Glutamatergic neuron (in vitro differentiated cells): ENCODE measurements at regions not wholly inside any gene's neighbourhood (a gene's known extent, or its start where the extent isn't known, plus 50 kb on each side); places are given as distances from the start of the nearest gene placed in this dataset.

ENCODE experiments used
- DNase-seq: peaks from one replicate; pipeline ENCODE4 v3.0.0; 2022
- H3K27ac Mint-ChIP-seq: one replicate; pipeline ENCODE4 v1.8.0; 2020; ENCODE audit warnings: mild to moderate bottlenecking, mixed read lengths, inconsistent platforms; ENCODE audit not compliant: unreplicated experiment
- H3K27me3 Mint-ChIP-seq: one replicate; pipeline ENCODE4 v1.8.0; 2020; ENCODE audit warnings: mild to moderate bottlenecking, moderate library complexity, mixed read lengths, inconsistent platforms; ENCODE audit not compliant: unreplicated experiment
- H3K36me3 Mint-ChIP-seq: one replicate; pipeline ENCODE4 v1.8.0; 2020; ENCODE audit warnings: mild to moderate bottlenecking, mixed read lengths, inconsistent platforms; ENCODE audit not compliant: unreplicated experiment
- H3K4me1 Mint-ChIP-seq: one replicate; pipeline ENCODE4 v1.8.0; 2020; ENCODE audit warnings: mild to moderate bottlenecking, low read depth, mixed read lengths, inconsistent platforms; ENCODE audit not compliant: unreplicated experiment
- H3K4me3 Mint-ChIP-seq: one replicate; pipeline ENCODE4 v1.8.0; 2020; ENCODE audit warnings: mild to moderate bottlenecking, mixed read lengths, inconsistent platforms; ENCODE audit not compliant: unreplicated experiment
- H3K9me3 Mint-ChIP-seq: one replicate; pipeline ENCODE4 v1.8.0; 2020; ENCODE audit warnings: mild to moderate bottlenecking, moderate library complexity, mixed read lengths, inconsistent platforms; ENCODE audit not compliant: unreplicated experiment
- TF ChIP-seq, protein P1 (sequence below): fragments of 200-600 bp; sonication (generic); IDR thresholded peaks from one replicate; pipeline ENCODE4 v1.5.0; 2021; ENCODE audit not compliant: partially characterized antibody, unreplicated experiment

DNA sequence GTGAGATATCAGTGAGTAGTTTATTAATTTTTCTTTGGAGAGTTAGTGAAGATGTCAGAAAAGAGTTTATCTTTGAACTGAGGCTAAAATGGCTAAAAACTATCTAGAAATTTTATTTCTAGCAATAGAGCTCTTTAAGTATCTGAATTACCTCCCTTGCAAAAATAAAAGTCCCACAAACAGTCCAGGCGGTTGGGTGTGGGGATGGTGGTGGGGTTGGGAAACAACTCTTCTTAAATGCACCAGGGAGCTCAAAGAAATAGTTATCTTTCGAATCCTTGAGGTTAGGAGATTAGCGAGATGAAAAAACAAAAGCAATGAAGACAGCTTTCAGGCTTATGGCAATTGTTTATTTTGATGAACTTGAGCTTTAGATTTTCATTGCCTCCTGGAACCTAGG, 1299.1 kb upstream of the ADGRB3 start:
- TF ChIP-seq, protein P1, sequence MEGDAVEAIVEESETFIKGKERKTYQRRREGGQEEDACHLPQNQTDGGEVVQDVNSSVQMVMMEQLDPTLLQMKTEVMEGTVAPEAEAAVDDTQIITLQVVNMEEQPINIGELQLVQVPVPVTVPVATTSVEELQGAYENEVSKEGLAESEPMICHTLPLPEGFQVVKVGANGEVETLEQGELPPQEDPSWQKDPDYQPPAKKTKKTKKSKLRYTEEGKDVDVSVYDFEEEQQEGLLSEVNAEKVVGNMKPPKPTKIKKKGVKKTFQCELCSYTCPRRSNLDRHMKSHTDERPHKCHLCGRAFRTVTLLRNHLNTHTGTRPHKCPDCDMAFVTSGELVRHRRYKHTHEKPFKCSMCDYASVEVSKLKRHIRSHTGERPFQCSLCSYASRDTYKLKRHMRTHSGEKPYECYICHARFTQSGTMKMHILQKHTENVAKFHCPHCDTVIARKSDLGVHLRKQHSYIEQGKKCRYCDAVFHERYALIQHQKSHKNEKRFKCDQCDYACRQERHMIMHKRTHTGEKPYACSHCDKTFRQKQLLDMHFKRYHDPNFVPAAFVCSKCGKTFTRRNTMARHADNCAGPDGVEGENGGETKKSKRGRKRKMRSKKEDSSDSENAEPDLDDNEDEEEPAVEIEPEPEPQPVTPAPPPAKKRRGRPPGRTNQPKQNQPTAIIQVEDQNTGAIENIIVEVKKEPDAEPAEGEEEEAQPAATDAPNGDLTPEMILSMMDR, result no peak
- no peak for DNase-seq
- H3K36me3 Mint-ChIP-seq, result no peaks in the 10 kb centered on the region
- H3K9me3 Mint-ChIP-seq, result no peaks in the 10 kb centered on the region
- no peak overlapping the region for H3K27ac Mint-ChIP-seq
- H3K4me1 Mint-ChIP-seq, result no peaks in the 10 kb centered on the region
- no peaks in the 10 kb centered on the region for H3K27me3 Mint-ChIP-seq
- H3K4me3 Mint-ChIP-seq, result no peak overlapping the region

DNA sequence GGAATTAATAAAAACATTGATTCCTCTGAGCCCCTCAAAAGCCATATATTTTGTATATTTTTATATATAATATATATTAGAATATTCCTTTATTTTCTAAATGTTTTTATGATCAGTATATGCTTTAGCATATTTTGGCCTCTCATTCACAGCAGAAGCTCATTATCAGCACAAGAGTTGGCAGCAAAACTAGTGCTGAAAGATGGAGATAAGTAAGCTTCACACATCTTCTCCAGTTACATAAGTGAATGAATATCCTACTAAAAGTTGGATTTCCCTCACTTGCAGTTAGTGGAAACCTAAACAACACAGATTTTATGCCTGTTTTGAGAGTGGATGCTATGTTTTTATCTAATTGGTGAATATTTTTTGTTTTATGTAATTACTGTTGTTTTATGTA, 1303.8 kb upstream of the ADGRB3 start:
- no peak for DNase-seq
- TF ChIP-seq, protein P1, result no peak
- Mint-ChIP-seq H3K9me3 (no peaks in the 10 kb centered on the region), H3K36me3 (no peaks in the 10 kb centered on the region), H3K4me1 (no peaks in the 10 kb centered on the region), H3K4me3 (no peak overlapping the region), H3K27ac (no peak overlapping the region), H3K27me3 (no peaks in the 10 kb centered on the region)

DNA sequence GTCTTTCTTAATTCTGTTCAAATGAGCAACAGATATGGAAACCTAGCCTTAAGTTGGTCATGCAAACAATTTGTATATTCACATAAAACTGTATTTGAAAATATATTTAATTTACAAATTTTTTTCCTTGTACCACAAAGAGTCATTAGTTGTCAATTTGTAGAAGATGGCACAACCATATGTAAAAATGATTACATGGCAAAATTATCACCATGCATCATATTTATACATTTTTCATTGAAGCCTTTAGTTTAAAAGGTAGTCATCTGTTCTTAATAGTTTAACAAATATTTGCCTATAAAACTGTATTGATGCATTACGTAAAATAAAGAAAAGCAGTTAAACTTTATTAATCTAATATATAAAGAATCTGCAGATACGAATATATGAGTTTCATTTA, 1306.8 kb upstream of the ADGRB3 start:
- no peak overlapping the region for H3K4me3 Mint-ChIP-seq
- TF ChIP-seq, protein P1, result no peak
- H3K9me3 Mint-ChIP-seq, result no peaks in the 10 kb centered on the region
- no peaks in the 10 kb centered on the region for H3K36me3 Mint-ChIP-seq
- no peaks in the 10 kb centered on the region for H3K27me3 Mint-ChIP-seq
- no peaks in the 10 kb centered on the region for H3K4me1 Mint-ChIP-seq
- no peak for DNase-seq
- no peak overlapping the region for H3K27ac Mint-ChIP-seq

DNA sequence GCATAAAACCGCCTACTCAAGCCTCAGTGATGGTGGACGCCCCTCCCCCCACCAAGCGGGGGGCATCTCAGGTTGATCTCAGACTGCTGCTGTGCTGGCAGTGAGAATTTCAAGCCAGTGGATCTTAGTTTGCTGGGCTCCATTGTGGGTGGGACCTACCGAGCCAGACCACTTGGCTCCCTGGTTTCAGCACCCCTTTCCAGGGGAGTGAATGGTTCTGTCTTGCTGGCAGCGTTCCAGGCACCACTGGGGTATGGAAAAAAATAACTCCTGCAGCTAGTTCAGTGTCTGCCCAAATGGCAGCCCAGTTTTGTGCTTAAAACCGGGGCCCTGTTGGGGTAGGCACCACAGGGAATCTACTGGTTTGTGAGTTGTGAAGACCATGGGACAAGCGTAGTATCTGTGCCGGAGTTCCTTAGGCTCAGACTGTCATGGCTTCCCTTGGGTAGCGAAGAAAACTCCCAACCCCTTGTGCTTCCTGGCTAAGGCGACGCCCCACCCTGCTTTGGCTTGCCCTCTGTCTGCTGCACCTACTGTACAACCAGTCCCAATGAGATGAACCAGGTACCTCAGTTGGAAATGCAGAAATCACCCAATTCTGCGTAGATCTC, 1334.5 kb upstream of the ADGRB3 start:
- DNase-seq, result no peak
- H3K36me3 Mint-ChIP-seq, result no peaks in the 10 kb centered on the region
- H3K4me1 Mint-ChIP-seq, result no peaks in the 10 kb centered on the region
- no peak overlapping the region for H3K4me3 Mint-ChIP-seq
- H3K27me3 Mint-ChIP-seq, result no peaks in the 10 kb centered on the region
- TF ChIP-seq, protein P1, result no peak
- peaks cover 1% of the 10 kb centered on the region for H3K9me3 Mint-ChIP-seq
- no peak overlapping the region for H3K27ac Mint-ChIP-seq

DNA sequence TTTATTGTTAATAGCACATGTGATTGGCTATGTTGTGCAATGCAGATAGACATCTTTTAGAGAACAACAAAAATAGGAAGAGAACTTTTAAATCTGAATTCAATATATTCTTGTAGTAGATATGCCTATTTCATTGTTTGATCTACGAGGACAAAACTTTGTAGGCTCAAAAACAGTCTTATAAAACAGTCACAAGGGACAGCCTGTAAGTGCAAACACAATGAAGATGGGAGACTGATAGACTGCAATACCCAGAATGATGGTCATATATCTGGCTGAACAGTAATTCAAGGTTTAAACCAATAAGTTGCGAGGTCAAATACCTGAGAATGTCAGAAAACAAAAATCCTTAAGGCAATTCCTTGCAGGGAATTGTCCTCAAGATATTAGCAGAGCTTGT, 1342.9 kb upstream of the ADGRB3 start:
- no peak overlapping the region for H3K27ac Mint-ChIP-seq
- no peaks in the 10 kb centered on the region for H3K4me1 Mint-ChIP-seq
- H3K27me3 Mint-ChIP-seq, result no peaks in the 10 kb centered on the region
- no peaks in the 10 kb centered on the region for H3K36me3 Mint-ChIP-seq
- no peaks in the 10 kb centered on the region for H3K9me3 Mint-ChIP-seq
- TF ChIP-seq, protein P1, result no peak
- no peak overlapping the region for H3K4me3 Mint-ChIP-seq
- no peak for DNase-seq
